ENCODE measurements at regions not wholly inside any gene's neighbourhood (a gene's known extent, or its start where the extent isn't known, plus 50 kb on each side); places are given as distances from the start of the nearest gene placed in this dataset.

DNA sequence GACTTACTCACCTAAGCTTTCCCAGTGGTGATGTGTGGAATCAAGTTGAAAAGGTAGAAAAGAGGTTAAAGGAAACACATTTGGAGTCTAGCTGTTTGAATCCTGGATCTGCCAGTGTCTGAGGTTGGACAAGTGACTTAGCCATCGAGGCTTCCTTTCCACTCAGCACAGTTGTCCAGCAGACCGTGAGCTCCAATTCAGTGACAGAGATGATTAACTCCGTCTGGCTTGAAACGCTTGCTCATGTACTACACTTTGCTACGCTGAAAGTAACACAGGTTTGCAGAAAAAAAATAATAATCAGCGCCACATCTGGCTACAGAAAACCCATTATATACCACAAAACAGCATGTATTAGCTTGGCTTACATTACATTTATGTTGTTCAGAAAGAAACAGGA is 364.9 kb upstream of the MCTP2 start:
- Histone ChIP-seq H3K4me1 (no peaks in the 10 kb centered on the region), H3K27me3 (no peaks in the 10 kb centered on the region), H3K4me3 (no peak overlapping the region), H3K27ac (no peak overlapping the region), H3K9me3 (no peaks in the 10 kb centered on the region), H3K36me3 (ENCODE audit: low read depth, missing control alignments) (no peaks in the 10 kb centered on the region)
- intact Hi-C loops (cut with DNase I; ENCODE audit: low total_unique reads) = loop anchor here (10.0 kb wide), 1 partner anchor 58 kb away; no protein-coding TSS in a partner anchor
- DNase-seq = no peak
- WGBS, 2 donors = 54 to 64% methylated on average over 6 of the region's 6 CpGs
- TF ChIP-seq POLR2A (IDR thresholded peaks at IDR 0.05) (no peak), CTCF (IDR thresholded peaks at IDR 0.05) (no peak)

DNA sequence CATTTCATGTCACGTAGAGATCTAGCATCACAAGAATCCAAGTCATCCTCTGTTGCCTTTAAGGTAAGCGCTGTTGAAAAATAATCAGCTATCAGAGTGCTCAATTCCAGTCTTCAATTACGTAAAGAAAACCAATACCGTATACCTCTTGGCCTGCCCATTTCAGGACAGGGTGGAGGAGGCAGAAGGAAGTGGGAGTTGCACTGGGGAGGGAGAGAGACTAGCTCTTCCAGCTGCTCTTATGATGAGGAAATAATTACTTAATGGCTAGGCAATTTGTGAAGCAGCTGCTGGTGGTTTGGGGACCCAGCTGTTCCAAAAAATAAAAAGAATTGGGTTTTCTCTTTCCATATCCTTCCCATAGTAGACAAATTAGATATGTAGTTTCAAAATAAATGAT is 365.8 kb upstream of the MCTP2 start:
- 61 to 80% methylated on average over 4 of the region's 4 CpGs for WGBS, 2 donors
- no peaks in the 10 kb centered on the region for H3K9me3 ChIP-seq
- intact Hi-C loops (cut with DNase I; ENCODE audit: low total_unique reads) = loop anchor here (10.0 kb wide), 1 partner anchor 59 kb away; no protein-coding TSS in a partner anchor

DNA sequence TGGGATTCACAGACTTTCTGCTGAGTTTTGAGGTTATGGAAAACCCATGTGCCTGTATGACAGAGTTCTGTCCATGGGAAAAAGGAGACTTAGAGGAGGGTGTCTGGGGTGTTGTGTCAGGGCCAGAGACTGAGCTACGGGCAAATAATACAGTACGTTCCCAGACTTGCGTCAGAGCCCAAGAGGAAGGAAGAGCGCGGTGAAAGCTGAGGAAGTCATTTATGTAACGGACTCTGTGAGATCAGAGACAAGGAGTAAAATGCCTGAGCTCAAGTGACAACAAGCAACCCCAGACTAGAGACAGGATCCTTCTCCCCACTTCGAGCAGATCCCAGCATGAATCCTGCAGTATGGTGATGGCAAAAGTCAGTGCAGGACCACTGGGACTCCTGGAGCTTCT is 368.6 kb upstream of the MCTP2 start:
- Histone ChIP-seq H3K36me3 (ENCODE audit: low read depth, missing control alignments) (no peaks in the 10 kb centered on the region), H3K27me3 (no peaks in the 10 kb centered on the region), H3K9me3 (no peaks in the 10 kb centered on the region), H3K4me3 (no peak overlapping the region), H3K27ac (peak overlapping the region in 1 of 2 donors; percentile 38), H3K4me1 (no peaks in the 10 kb centered on the region)
- 79 to 89% methylated on average over 7 of the region's 7 CpGs for WGBS, 2 donors
- TF ChIP-seq POLR2A (IDR thresholded peaks at IDR 0.05) (no peak), CTCF (IDR thresholded peaks at IDR 0.05) (no peak)
- peak; percentile 37 for DNase-seq
- intact Hi-C loops (cut with DNase I; ENCODE audit: low total_unique reads) = loop anchor here (10.0 kb wide), 1 partner anchor 62 kb away; no protein-coding TSS in a partner anchor

More for the DNA sequence above, 365.8 kb upstream of the MCTP2 start:
- no peak overlapping the region for H3K4me3 ChIP-seq
- H3K27me3 ChIP-seq = no peaks in the 10 kb centered on the region
- TF ChIP-seq CTCF (IDR thresholded peaks at IDR 0.05) (no peak), POLR2A (IDR thresholded peaks at IDR 0.05) (no peak)
- no peaks in the 10 kb centered on the region for H3K4me1 ChIP-seq
- H3K36me3 ChIP-seq (ENCODE audit: low read depth, missing control alignments) = no peaks in the 10 kb centered on the region
- no peak for DNase-seq
- no peak overlapping the region for H3K27ac ChIP-seq

DNA sequence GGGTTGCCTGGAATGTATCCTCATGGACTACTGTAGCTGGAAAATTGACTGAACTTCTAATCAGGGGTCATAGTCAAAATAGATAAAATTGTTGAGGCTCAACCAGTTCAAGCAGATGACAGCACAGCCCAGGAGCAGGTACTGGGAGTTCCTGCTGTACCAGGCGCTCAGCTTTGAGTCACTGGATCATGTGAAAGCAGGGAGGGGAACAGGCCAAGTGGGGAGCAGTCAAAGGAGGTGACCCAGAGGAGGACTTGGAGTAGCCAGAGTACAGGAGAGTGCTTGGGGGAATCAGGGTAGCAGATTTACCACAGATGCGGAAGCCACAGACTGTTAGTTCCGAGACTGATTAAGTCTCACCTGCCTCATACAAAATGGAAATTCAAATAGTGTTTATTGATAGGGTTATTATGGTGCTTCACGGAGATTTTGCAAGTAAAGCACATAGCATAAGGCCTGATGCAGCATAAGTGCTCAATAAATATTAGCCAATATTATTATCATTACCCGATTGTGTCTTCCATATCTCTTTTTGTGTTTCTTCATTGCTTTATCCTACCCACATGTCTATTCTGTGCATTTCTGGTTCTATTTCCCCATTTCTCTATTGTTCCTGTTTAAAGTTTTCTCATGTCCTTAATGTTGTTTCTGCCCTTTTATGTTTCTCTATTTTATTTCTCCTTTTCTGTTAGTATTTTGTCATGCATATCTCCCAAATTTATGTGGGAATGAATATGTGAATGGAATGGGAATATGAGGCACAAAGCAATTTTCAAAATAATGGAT is 369.2 kb upstream of the MCTP2 start:
- H3K27ac ChIP-seq = peak overlapping the region in 1 of 2 donors; percentile 18
- no peaks in the 10 kb centered on the region for H3K27me3 ChIP-seq
- H3K4me3 ChIP-seq = no peak overlapping the region
- intact Hi-C loops (cut with DNase I; ENCODE audit: low total_unique reads) = loop anchor here (10.0 kb wide), 1 partner anchor 63 kb away; no protein-coding TSS in a partner anchor
- no peaks in the 10 kb centered on the region for H3K4me1 ChIP-seq
- TF ChIP-seq CTCF (IDR thresholded peaks at IDR 0.05) (no peak), POLR2A (IDR thresholded peaks at IDR 0.05) (no peak)
- no peaks in the 10 kb centered on the region for H3K9me3 ChIP-seq
- DNase-seq = peak; percentile 28
- WGBS, 2 donors = 91 to 93% methylated on average over 5 of the region's 5 CpGs
- H3K36me3 ChIP-seq (ENCODE audit: low read depth, missing control alignments) = no peaks in the 10 kb centered on the region

All from testis (tissue), 2 donors.